GM21528 (cell line): ENCODE measurements at regions not wholly inside any gene's neighbourhood (a gene's known extent, or its start where the extent isn't known, plus 50 kb on each side); places are given as distances from the start of the nearest gene placed in this dataset.

ENCODE experiments used
- ATAC-seq: cut with Tn5 transposase; IDR thresholded peaks from one replicate; pipeline ENCODE4 v1.9.1; 2021; ENCODE audit warnings: mild to moderate bottlenecking, moderate library complexity; ENCODE audit not compliant: unreplicated experiment, low FRiP score

- no peak for ATAC-seq
Measured at GRCh38 chr3:24595796-24596195, 101.1 kb upstream of the THRB start.

GRCh38 chr3:24596626-24597025 lies 102.0 kb upstream of the THRB start:
- ATAC-seq: no peak

- ATAC-seq: no peak
Measured at GRCh38 chr3:24598695-24599470, 104.2 kb upstream of the THRB start.

- ATAC-seq: no peak
Measured at GRCh38 chr3:24601066-24601939, 106.7 kb upstream of the THRB start.

- ATAC-seq: no peak
Measured at GRCh38 chr3:24604215-24604614, 109.6 kb upstream of the THRB start.

- no peak for ATAC-seq
Measured at GRCh38 chr3:24605511-24606028, 110.9 kb upstream of the THRB start.

GRCh38 chr3:24607281-24607680 lies 112.6 kb upstream of the THRB start:
- no peak for ATAC-seq

- ATAC-seq: no peak
Measured at GRCh38 chr3:24608701-24609390, 114.2 kb upstream of the THRB start.

GRCh38 chr3:24614359-24614758 lies 119.7 kb upstream of the THRB start:
- ATAC-seq: no peak

- no peak for ATAC-seq
Measured at GRCh38 chr3:24615177-24615576, 120.5 kb upstream of the THRB start.

- no peak for ATAC-seq
Measured at GRCh38 chr3:24616110-24616829, 121.6 kb upstream of the THRB start.

- ATAC-seq: no peak
Measured at GRCh38 chr3:24622138-24622537, 127.5 kb upstream of the THRB start.

- no peak for ATAC-seq
Measured at GRCh38 chr3:24622696-24623225, 128.1 kb upstream of the THRB start.

- no peak for ATAC-seq
Measured at GRCh38 chr3:24623657-24624056, 129.0 kb upstream of the THRB start.

GRCh38 chr3:24624938-24625681 lies 130.5 kb upstream of the THRB start:
- no peak for ATAC-seq

GRCh38 chr3:24628523-24629258 lies 134.0 kb upstream of the THRB start:
- no peak for ATAC-seq

- ATAC-seq: no peak
Measured at GRCh38 chr3:24631481-24631880, 136.8 kb upstream of the THRB start.

- no peak for ATAC-seq
Measured at GRCh38 chr3:24639061-24639460, 144.4 kb upstream of the THRB start.
